Nephron progenitor cell (in vitro differentiated cells): ENCODE measurements at regions not wholly inside any gene's neighbourhood (a gene's known extent, or its start where the extent isn't known, plus 50 kb on each side); places are given as distances from the start of the nearest gene placed in this dataset.

Experiments
- DNase-seq: peaks from one replicate; pipeline ENCODE4 v3.0.0; 2021
- H3K27ac Mint-ChIP-seq: 2 replicates; pipeline ENCODE4 v1.8.0; 2021; ENCODE audit warnings: mild to moderate bottlenecking, moderate library complexity, mixed read lengths
- H3K27me3 Mint-ChIP-seq: 2 replicates; pipeline ENCODE4 v1.8.0; 2021; ENCODE audit warnings: mild to moderate bottlenecking, low read depth, mixed read lengths; ENCODE audit not compliant: poor library complexity
- H3K36me3 Mint-ChIP-seq: 2 replicates; pipeline ENCODE4 v1.8.0; 2021; ENCODE audit warnings: low read depth, mixed read lengths
- H3K4me1 Mint-ChIP-seq: 2 replicates; pipeline ENCODE4 v1.8.0; 2021; ENCODE audit warnings: mixed read lengths
- H3K4me3 Mint-ChIP-seq: 2 replicates; pipeline ENCODE4 v1.8.0; 2021; ENCODE audit warnings: mild to moderate bottlenecking, moderate library complexity, mixed read lengths
- H3K9me3 Mint-ChIP-seq: 2 replicates; pipeline ENCODE4 v1.8.0; 2021; ENCODE audit warnings: mild to moderate bottlenecking, moderate library complexity, mixed read lengths
- CTCF ChIP-seq: fragments of 200-600 bp; sonication (generic); IDR thresholded peaks from 2 replicates; pipeline ENCODE4 v1.5.0; 2021; ENCODE audit warnings: antibody characterized with exemption

GRCh38 chr18:66729442-66730239, 125.8 kb upstream of the CDH19 start:
- Mint-ChIP-seq H3K36me3 (no peaks in the 10 kb centered on the region), H3K27ac (no peak overlapping the region), H3K4me3 (no peak overlapping the region)

GRCh38 chr18:66728951-66729350, 125.1 kb upstream of the CDH19 start:
- no peak for DNase-seq
- H3K27me3 Mint-ChIP-seq = no peaks in the 10 kb centered on the region
- H3K4me1 Mint-ChIP-seq = no peaks in the 10 kb centered on the region
- TF ChIP-seq CTCF = no peak
- no peaks in the 10 kb centered on the region for H3K9me3 Mint-ChIP-seq
- H3K4me3 Mint-ChIP-seq = no peak overlapping the region
- H3K27ac Mint-ChIP-seq = no peak overlapping the region
- H3K36me3 Mint-ChIP-seq = no peaks in the 10 kb centered on the region

More at GRCh38 chr18:66729442-66730239, 125.8 kb upstream of the CDH19 start:
- Mint-ChIP-seq H3K4me1 (no peaks in the 10 kb centered on the region), H3K27me3 (no peaks in the 10 kb centered on the region), H3K9me3 (no peaks in the 10 kb centered on the region)
- DNase-seq = no peak
- no peak for TF ChIP-seq CTCF

- Mint-ChIP-seq H3K27me3 (no peaks in the 10 kb centered on the region), H3K9me3 (no peaks in the 10 kb centered on the region), H3K4me3 (no peak overlapping the region), H3K36me3 (no peaks in the 10 kb centered on the region), H3K4me1 (no peaks in the 10 kb centered on the region), H3K27ac (no peak overlapping the region)
- no peak for DNase-seq
- TF ChIP-seq CTCF = no peak
These were observed 124.1 kb upstream of the CDH19 start for GRCh38 chr18:66727991-66728390.

GRCh38 chr18:66724664-66725356, 120.9 kb upstream of the CDH19 start:
- Mint-ChIP-seq H3K27me3 (no peaks in the 10 kb centered on the region), H3K27ac (no peak overlapping the region), H3K4me1 (no peaks in the 10 kb centered on the region), H3K36me3 (no peaks in the 10 kb centered on the region), H3K9me3 (no peaks in the 10 kb centered on the region), H3K4me3 (no peak overlapping the region)
- no peak for TF ChIP-seq CTCF
- DNase-seq = no peak

- no peaks in the 10 kb centered on the region for H3K4me1 Mint-ChIP-seq
- no peak for DNase-seq
- no peak for TF ChIP-seq CTCF
- H3K9me3 Mint-ChIP-seq = no peaks in the 10 kb centered on the region
- no peaks in the 10 kb centered on the region for H3K27me3 Mint-ChIP-seq
- no peak overlapping the region for H3K4me3 Mint-ChIP-seq
- H3K36me3 Mint-ChIP-seq = no peaks in the 10 kb centered on the region
- no peak overlapping the region for H3K27ac Mint-ChIP-seq
These were observed 118.8 kb upstream of the CDH19 start for GRCh38 chr18:66722671-66723070.
